HL-60 (cell line): ENCODE measurements at regions not wholly inside any gene's neighbourhood (a gene's known extent, or its start where the extent isn't known, plus 50 kb on each side); places are given as distances from the start of the nearest gene placed in this dataset.
"Not testable (repeated sequence)": the region's sequence is repeated elsewhere in the genome, so short reads cannot be mapped to it uniquely, and the experiment has no call there.

Experiments used
- DNase-seq, 2 experiments: peaks; one replicate each; pipeline ENCODE4 v3.0.0-alpha.2; 2010 to 2020; ENCODE audit warnings: low read depth in 1 of 2, low spot score in 1 of 2
- H3K27ac ChIP-seq: fragments of 250-450 bp; sonication (Bioruptor Pico); replicated peaks from 2 replicates; pipeline ENCODE4 v1.5.1; 2020; ENCODE audit warnings: mild to moderate bottlenecking, moderate library complexity
- H3K27me3 ChIP-seq: fragments of 250-450 bp; sonication (Bioruptor Pico); 2 replicates; pipeline ENCODE4 v1.5.1; 2021; ENCODE audit warnings: mild to moderate bottlenecking, moderate library complexity; ENCODE audit not compliant: insufficient read depth, poor library complexity, severe bottlenecking
- H3K4me3 ChIP-seq: replicated peaks from 2 replicates; pipeline ENCODE4 v1.5.1; 2011; ENCODE audit warnings: mild to moderate bottlenecking, control low read depth, low read length; ENCODE audit not compliant: insufficient read depth
- CTCF ChIP-seq: IDR thresholded peaks from one replicate; pipeline ENCODE4 v1.5.1; 2011; ENCODE audit warnings: low read length, control low read depth, inconsistent platforms; ENCODE audit not compliant: insufficient read depth
- GABPA ChIP-seq: IDR thresholded peaks from 2 replicates; pipeline ENCODE4 v1.6.1; 2012; ENCODE audit warnings: low read depth
- POLR2AphosphoS5 ChIP-seq: IDR thresholded peaks from 2 replicates; pipeline ENCODE4 v1.6.1; 2012; ENCODE audit warnings: low read depth
- REST ChIP-seq: IDR thresholded peaks from 2 replicates; pipeline ENCODE4 v1.6.1; 2012; ENCODE audit warnings: low read depth; ENCODE audit not compliant: insufficient replicate concordance
- SPI1 ChIP-seq: IDR thresholded peaks from 2 replicates; pipeline ENCODE4 v1.6.1; 2012; ENCODE audit warnings: low read depth, mild to moderate bottlenecking, borderline replicate concordance

- not testable (repeated sequence) for H3K27ac ChIP-seq, H3K4me3 ChIP-seq, DNase-seq, H3K27me3 ChIP-seq
These were observed 605.2 kb downstream of the TP53TG3F start for GRCh38 chr16:34064602-34065001.

- not testable (repeated sequence) for H3K27me3 ChIP-seq, H3K4me3 ChIP-seq, DNase-seq, H3K27ac ChIP-seq
These were observed 610.3 kb downstream of the TP53TG3F start for GRCh38 chr16:34069731-34070130.

GRCh38 chr16:34078691-34079090 is 619.3 kb downstream of the TP53TG3F start:
- no peak overlapping the region for H3K4me3 ChIP-seq
- TF ChIP-seq REST (no peak), GABPA (no peak), SPI1 (no peak), CTCF (no peak), POLR2AphosphoS5 (no peak)
- no peaks in the 10 kb centered on the region for H3K27me3 ChIP-seq
- DNase-seq = no peak
- no peak overlapping the region for H3K27ac ChIP-seq

GRCh38 chr16:34085038-34085437 is 625.6 kb downstream of the TP53TG3F start:
- H3K27me3 ChIP-seq, H3K27ac ChIP-seq, H3K4me3 ChIP-seq, DNase-seq: not testable (repeated sequence)

GRCh38 chr16:34095006-34095405 is 635.6 kb downstream of the TP53TG3F start:
- not testable (repeated sequence) for H3K4me3 ChIP-seq, H3K27me3 ChIP-seq, DNase-seq, H3K27ac ChIP-seq

GRCh38 chr16:34096911-34097310 is 637.5 kb downstream of the TP53TG3F start:
- not testable (repeated sequence) for H3K27ac ChIP-seq, H3K4me3 ChIP-seq, DNase-seq, H3K27me3 ChIP-seq

GRCh38 chr16:34097326-34097725 is 637.9 kb downstream of the TP53TG3F start:
- not testable (repeated sequence) for DNase-seq, H3K27me3 ChIP-seq, H3K27ac ChIP-seq, H3K4me3 ChIP-seq

GRCh38 chr16:34098033-34098432 is 638.6 kb downstream of the TP53TG3F start:
- not testable (repeated sequence) for H3K4me3 ChIP-seq, H3K27ac ChIP-seq, H3K27me3 ChIP-seq, DNase-seq

GRCh38 chr16:34099028-34099427 is 639.6 kb downstream of the TP53TG3F start:
- not testable (repeated sequence) for H3K27me3 ChIP-seq, H3K4me3 ChIP-seq, DNase-seq, H3K27ac ChIP-seq
